ENCODE measurements at regions not wholly inside any gene's neighbourhood (a gene's known extent, or its start where the extent isn't known, plus 50 kb on each side); places are given as distances from the start of the nearest gene placed in this dataset.

- no peak for DNase-seq (ENCODE audit: low spot score)
- no peaks in the 10 kb centered on the region for H3K36me3 ChIP-seq
- no peaks in the 10 kb centered on the region for H3K9me3 ChIP-seq
- intact Hi-C loops (cut with DNase I): no loop called here
- no peak overlapping the region for H3K27ac ChIP-seq
- no peaks in the 10 kb centered on the region for H3K4me1 ChIP-seq (replicated peaks)
- 82% methylated on average over 4 of the region's 4 CpGs for WGBS
- H3K27me3 ChIP-seq (replicated peaks; ENCODE audit: insufficient read depth): no peaks in the 10 kb centered on the region
- no peak overlapping the region for H3K4me3 ChIP-seq
- TF ChIP-seq CTCF (IDR thresholded peaks at IDR 0.05): no peak
- no peak for TF ChIP-seq POLR2A (IDR thresholded peaks at IDR 0.05)
- TF ChIP-seq POLR2AphosphoS5 (IDR thresholded peaks at IDR 0.05): no peak
Observed at GRCh38 chr5:104431002-104431620, 868.5 kb upstream of the NUDT12 start.

GRCh38 chr5:104429911-104430310 lies 867.3 kb upstream of the NUDT12 start:
- intact Hi-C loops (cut with DNase I): no loop called here
- WGBS: 88% methylated on average over 1 of the region's 1 CpG

GRCh38 chr5:104421431-104421830 lies 858.8 kb upstream of the NUDT12 start:
- intact Hi-C loops (cut with DNase I): no loop called here
- Histone ChIP-seq H3K4me3 (no peak overlapping the region), H3K36me3 (no peaks in the 10 kb centered on the region), H3K9me3 (no peaks in the 10 kb centered on the region), H3K27ac (no peak overlapping the region), H3K27me3 (replicated peaks; ENCODE audit: insufficient read depth) (no peaks in the 10 kb centered on the region), H3K4me1 (replicated peaks) (no peaks in the 10 kb centered on the region)
- 91% methylated on average over 4 of the region's 4 CpGs for WGBS
- TF ChIP-seq POLR2A (IDR thresholded peaks at IDR 0.05): no peak
- no peak for TF ChIP-seq POLR2AphosphoS5 (IDR thresholded peaks at IDR 0.05)
- no peak for TF ChIP-seq CTCF (IDR thresholded peaks at IDR 0.05)
- no peak for DNase-seq (ENCODE audit: low spot score)

More at GRCh38 chr5:104429911-104430310, 867.3 kb upstream of the NUDT12 start:
- no peak for TF ChIP-seq CTCF (IDR thresholded peaks at IDR 0.05)
- TF ChIP-seq POLR2A (IDR thresholded peaks at IDR 0.05): no peak
- no peak for TF ChIP-seq POLR2AphosphoS5 (IDR thresholded peaks at IDR 0.05)
- H3K36me3 ChIP-seq: no peaks in the 10 kb centered on the region
- H3K4me1 ChIP-seq (replicated peaks): no peaks in the 10 kb centered on the region
- H3K9me3 ChIP-seq: no peaks in the 10 kb centered on the region
- no peak overlapping the region for H3K27ac ChIP-seq
- no peak overlapping the region for H3K4me3 ChIP-seq
- no peak for DNase-seq (ENCODE audit: low spot score)
- H3K27me3 ChIP-seq (replicated peaks; ENCODE audit: insufficient read depth): no peaks in the 10 kb centered on the region

- no peaks in the 10 kb centered on the region for H3K27me3 ChIP-seq (replicated peaks; ENCODE audit: insufficient read depth)
- H3K36me3 ChIP-seq: no peaks in the 10 kb centered on the region
- TF ChIP-seq CTCF (IDR thresholded peaks at IDR 0.05) (no peak), POLR2A (IDR thresholded peaks at IDR 0.05) (no peak), POLR2AphosphoS5 (IDR thresholded peaks at IDR 0.05) (no peak)
- no peaks in the 10 kb centered on the region for H3K4me1 ChIP-seq (replicated peaks)
- no peak for DNase-seq (ENCODE audit: low spot score)
- intact Hi-C loops (cut with DNase I): no loop called here
- 78% methylated on average over 1 of the region's 1 CpG for WGBS
- H3K4me3 ChIP-seq: no peak overlapping the region
- H3K9me3 ChIP-seq: no peaks in the 10 kb centered on the region
- no peak overlapping the region for H3K27ac ChIP-seq
Observed at GRCh38 chr5:104418056-104418455, 855.5 kb upstream of the NUDT12 start.

- intact Hi-C loops (cut with DNase I): no loop called here
- no peak for TF ChIP-seq POLR2AphosphoS5 (IDR thresholded peaks at IDR 0.05)
- no peak for TF ChIP-seq POLR2A (IDR thresholded peaks at IDR 0.05)
- no peak for TF ChIP-seq CTCF (IDR thresholded peaks at IDR 0.05)
Observed at GRCh38 chr5:104412649-104413240, 850.2 kb upstream of the NUDT12 start.

More at GRCh38 chr5:104412649-104413240, 850.2 kb upstream of the NUDT12 start:
- H3K27ac ChIP-seq: no peak overlapping the region
- no peaks in the 10 kb centered on the region for H3K4me1 ChIP-seq (replicated peaks)
- 79% methylated on average over 1 of the region's 1 CpG for WGBS
- no peak overlapping the region for H3K4me3 ChIP-seq
- no peak for DNase-seq (ENCODE audit: low spot score)
- H3K36me3 ChIP-seq: no peaks in the 10 kb centered on the region
- H3K27me3 ChIP-seq (replicated peaks; ENCODE audit: insufficient read depth): no peaks in the 10 kb centered on the region
- no peaks in the 10 kb centered on the region for H3K9me3 ChIP-seq
